Neural cell (in vitro differentiated cells): ENCODE measurements at regions not wholly inside any gene's neighbourhood (a gene's known extent, or its start where the extent isn't known, plus 50 kb on each side); places are given as distances from the start of the nearest gene placed in this dataset.

Experiments used
- CTCF ChIP-seq: fragments of 450-650 bp; IDR thresholded peaks from 2 replicates; pipeline ENCODE4 v1.5.1; 2014; ENCODE audit warnings: antibody characterized with exemption, mild to moderate bottlenecking, moderate library complexity; ENCODE audit not compliant: poor library complexity, severe bottlenecking
- EP300 ChIP-seq: fragments of 450-650 bp; conservative IDR thresholded peaks from 2 replicates; pipeline ENCODE4 v1.6.1; 2014; ENCODE audit warnings: antibody characterized with exemption, mild to moderate bottlenecking, moderate library complexity; ENCODE audit not compliant: poor library complexity, severe bottlenecking
- EZH2 ChIP-seq: fragments of 200-600, 300-800 bp; shearing (Covaris generic), sonication (generic); IDR thresholded peaks from 2 replicates; pipeline ENCODE4 v1.6.1; 2014; ENCODE audit warnings: antibody characterized with exemption, low read length, borderline replicate concordance, mild to moderate bottlenecking; ENCODE audit not compliant: insufficient read depth, poor library complexity, severe bottlenecking
- RAD21 ChIP-seq: fragments of 450-650 bp; conservative IDR thresholded peaks from 2 replicates; pipeline ENCODE4 v1.6.1; 2014; ENCODE audit warnings: antibody characterized with exemption, mild to moderate bottlenecking, moderate library complexity
- TAF1 ChIP-seq: IDR thresholded peaks from 2 replicates; pipeline ENCODE4 v1.6.1; 2012; ENCODE audit warnings: low read depth

GRCh38 chr1:22216210-22216883, 73.5 kb upstream of the WNT4 start:
- TF ChIP-seq CTCF (no peak), TAF1 (no peak), EZH2 (no peak), EP300 (no peak), RAD21 (no peak)
